GM12872 (cell line): ENCODE measurements at regions not wholly inside any gene's neighbourhood (a gene's known extent, or its start where the extent isn't known, plus 50 kb on each side); places are given as distances from the start of the nearest gene placed in this dataset.

Experiments used
- CTCF ChIP-seq: IDR thresholded peaks from 3 replicates; pipeline ENCODE4 v1.5.1; 2011; ENCODE audit warnings: low read depth, mild to moderate bottlenecking, low read length, moderate library complexity; ENCODE audit not compliant: insufficient read depth

DNA sequence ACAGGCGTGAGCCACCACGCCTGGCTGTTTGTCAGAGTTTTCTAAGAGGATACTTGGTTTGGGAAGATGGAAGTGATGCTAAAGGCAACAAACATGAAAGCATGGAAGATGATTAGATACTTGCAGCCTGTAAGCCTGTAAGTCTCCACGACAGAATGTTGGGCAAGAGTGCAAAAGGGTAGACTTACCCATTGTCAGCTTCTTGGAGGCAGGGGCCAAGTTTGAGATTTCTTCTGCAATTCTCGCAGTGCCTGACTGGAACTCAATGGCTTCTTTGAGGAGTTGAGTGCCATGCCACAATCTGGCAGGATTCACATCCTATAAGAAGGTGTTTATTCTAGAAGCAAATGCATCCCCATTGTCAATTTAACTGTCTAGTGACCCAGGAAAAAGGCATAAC lies 70.1 kb upstream of the EFEMP1 start:
- TF ChIP-seq CTCF = no peak

DNA sequence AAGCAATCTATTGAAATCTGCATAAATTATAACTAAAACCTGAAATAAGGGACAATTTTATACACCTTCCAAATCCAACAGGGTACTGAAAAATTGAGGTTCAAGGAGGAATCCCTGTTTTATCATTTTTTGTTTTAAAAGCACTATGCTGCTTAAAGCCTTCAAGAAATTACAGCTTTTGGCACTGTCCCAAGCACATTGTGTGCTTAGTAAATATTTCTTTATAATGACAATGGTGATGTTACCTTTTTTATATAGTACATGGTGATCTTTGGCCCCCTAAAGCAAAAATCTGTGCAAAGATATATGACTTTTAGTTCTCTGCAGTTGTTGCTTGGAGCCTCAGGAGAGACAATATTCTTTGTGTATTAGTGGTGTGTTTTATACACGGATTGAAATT lies 71.6 kb upstream of the EFEMP1 start:
- no peak for TF ChIP-seq CTCF

DNA sequence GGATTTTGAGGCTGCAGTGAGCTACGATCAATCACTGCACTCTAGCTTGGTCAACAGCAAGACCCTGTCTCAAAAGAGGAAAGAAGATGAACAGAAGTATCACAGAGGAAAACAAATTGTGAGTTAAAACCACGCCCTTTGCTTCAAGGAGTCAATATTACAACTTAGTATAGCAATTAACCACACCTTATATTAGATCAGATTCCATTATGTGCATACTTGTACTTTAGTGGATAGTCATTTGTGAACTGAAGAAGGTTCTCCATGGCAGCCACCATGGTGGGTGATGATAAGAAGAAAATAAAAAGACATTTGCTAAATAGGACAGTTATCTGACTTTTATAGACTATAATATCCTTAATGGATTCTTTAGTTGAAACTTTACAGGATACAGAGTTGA lies 72.3 kb upstream of the EFEMP1 start:
- TF ChIP-seq CTCF = no peak

DNA sequence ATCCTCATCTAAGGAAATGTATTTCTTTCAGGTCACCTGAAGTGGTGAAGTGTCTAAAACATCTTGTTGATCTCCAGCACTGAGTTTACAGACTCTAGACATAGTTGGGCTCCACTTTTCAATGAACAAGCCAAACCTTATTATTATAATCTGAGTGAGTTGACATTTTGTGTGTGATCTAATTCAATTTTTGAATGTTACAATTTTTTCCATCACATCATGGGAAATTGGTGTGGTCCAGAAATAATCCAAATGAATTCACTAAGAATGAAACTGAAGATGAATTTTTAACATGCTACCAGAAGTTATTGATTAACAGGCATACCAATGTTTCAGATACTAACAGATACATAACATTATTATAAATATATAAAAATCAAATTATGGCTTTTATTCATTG lies 75.6 kb upstream of the EFEMP1 start:
- TF ChIP-seq CTCF = no peak

DNA sequence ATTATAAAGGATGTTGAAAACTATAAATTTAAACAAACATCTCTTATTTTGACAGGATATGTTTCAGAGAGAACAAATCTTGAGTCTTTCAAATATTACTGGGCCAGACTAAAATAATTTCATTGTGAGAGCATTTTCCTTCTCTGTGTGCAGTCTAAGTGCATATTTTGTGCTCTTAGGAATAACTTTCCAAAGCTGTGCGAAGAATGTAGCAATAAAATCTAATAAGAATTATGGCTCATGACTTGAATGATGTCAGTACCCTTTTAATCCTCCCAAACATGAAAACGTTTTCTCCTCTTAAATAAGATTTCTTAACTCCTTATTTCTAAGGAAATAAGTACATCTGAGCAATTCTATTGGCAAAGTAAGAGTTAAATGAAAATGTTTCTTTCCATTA lies 76.2 kb upstream of the EFEMP1 start:
- no peak for TF ChIP-seq CTCF

GRCh38 chr2:56001947-56002346 lies 78.4 kb upstream of the EFEMP1 start:
- TF ChIP-seq CTCF = no peak

- no peak for TF ChIP-seq CTCF
Observed at GRCh38 chr2:56008661-56009431, 85.3 kb upstream of the EFEMP1 start.
